HEK293 (cell line): ENCODE measurements at regions not wholly inside any gene's neighbourhood (a gene's known extent, or its start where the extent isn't known, plus 50 kb on each side); places are given as distances from the start of the nearest gene placed in this dataset.

Source experiments
- ZNF274 ChIP-seq, 2 experiments: fragments of 200-500 bp in 1 of 2; fragments of 450-650 bp in 1 of 2; sonication (Bioruptor generic) in 1 of 2; formaldehyde crosslinking in 1 of 2; IDR thresholded peaks; 2 replicates each; pipeline versions ENCODE4 v1.5.1 to v1.6.1; 2014 to 2016; ENCODE audit warnings: borderline replicate concordance in 1 of 2, inconsistent platforms in 1 of 2, low read length in 1 of 2, missing biosample characterization in 1 of 2, missing genetic modification characterization in 1 of 2
- ZNF510 ChIP-seq: fragments of 450-650 bp; formaldehyde crosslinking; IDR thresholded peaks from 2 replicates; pipeline ENCODE4 v1.5.1; 2018; ENCODE audit warnings: mild to moderate bottlenecking, missing genetic modification characterization, missing biosample characterization; ENCODE audit not compliant: insufficient replicate concordance
- TF ChIP-seq, protein P1 (sequence below): fragments of 450-650 bp; formaldehyde crosslinking; IDR thresholded peaks from 2 replicates; pipeline ENCODE4 v1.5.1; 2017; ENCODE audit warnings: missing biosample characterization, missing genetic modification characterization
- TF ChIP-seq, protein P2 (sequence below): fragments of 450-650 bp; formaldehyde crosslinking; IDR thresholded peaks from 2 replicates; pipeline ENCODE4 v1.5.1; 2016; ENCODE audit warnings: missing biosample characterization, missing genetic modification characterization

GRCh38 chr4:34000356-34000755, 2244.0 kb downstream of the ARAP2 start:
- TF ChIP-seq ZNF274 (IDR thresholded peaks at IDR 0.05; ENCODE audit: low read length) (no peak), ZNF274 (tag by site-specific recombination; IDR thresholded peaks at IDR 0.05; ENCODE audit: borderline replicate concordance) (no peak), ZNF510 (no peak)
- TF ChIP-seq, protein P1, sequence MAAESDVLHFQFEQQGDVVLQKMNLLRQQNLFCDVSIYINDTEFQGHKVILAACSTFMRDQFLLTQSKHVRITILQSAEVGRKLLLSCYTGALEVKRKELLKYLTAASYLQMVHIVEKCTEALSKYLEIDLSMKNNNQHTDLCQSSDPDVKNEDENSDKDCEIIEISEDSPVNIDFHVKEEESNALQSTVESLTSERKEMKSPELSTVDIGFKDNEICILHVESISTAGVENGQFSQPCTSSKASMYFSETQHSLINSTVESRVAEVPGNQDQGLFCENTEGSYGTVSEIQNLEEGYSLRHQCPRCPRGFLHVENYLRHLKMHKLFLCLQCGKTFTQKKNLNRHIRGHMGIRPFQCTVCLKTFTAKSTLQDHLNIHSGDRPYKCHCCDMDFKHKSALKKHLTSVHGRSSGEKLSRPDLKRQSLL: no peak
- TF ChIP-seq, protein P2, sequence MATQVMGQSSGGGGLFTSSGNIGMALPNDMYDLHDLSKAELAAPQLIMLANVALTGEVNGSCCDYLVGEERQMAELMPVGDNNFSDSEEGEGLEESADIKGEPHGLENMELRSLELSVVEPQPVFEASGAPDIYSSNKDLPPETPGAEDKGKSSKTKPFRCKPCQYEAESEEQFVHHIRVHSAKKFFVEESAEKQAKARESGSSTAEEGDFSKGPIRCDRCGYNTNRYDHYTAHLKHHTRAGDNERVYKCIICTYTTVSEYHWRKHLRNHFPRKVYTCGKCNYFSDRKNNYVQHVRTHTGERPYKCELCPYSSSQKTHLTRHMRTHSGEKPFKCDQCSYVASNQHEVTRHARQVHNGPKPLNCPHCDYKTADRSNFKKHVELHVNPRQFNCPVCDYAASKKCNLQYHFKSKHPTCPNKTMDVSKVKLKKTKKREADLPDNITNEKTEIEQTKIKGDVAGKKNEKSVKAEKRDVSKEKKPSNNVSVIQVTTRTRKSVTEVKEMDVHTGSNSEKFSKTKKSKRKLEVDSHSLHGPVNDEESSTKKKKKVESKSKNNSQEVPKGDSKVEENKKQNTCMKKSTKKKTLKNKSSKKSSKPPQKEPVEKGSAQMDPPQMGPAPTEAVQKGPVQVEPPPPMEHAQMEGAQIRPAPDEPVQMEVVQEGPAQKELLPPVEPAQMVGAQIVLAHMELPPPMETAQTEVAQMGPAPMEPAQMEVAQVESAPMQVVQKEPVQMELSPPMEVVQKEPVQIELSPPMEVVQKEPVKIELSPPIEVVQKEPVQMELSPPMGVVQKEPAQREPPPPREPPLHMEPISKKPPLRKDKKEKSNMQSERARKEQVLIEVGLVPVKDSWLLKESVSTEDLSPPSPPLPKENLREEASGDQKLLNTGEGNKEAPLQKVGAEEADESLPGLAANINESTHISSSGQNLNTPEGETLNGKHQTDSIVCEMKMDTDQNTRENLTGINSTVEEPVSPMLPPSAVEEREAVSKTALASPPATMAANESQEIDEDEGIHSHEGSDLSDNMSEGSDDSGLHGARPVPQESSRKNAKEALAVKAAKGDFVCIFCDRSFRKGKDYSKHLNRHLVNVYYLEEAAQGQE (tag by site-specific recombination): no peak
